ENCODE measurements at regions not wholly inside any gene's neighbourhood (a gene's known extent, or its start where the extent isn't known, plus 50 kb on each side); places are given as distances from the start of the nearest gene placed in this dataset.
"Not testable (repeated sequence)": the region's sequence is repeated elsewhere in the genome, so short reads cannot be mapped to it uniquely, and the experiment has no call there.

GRCh38 chr11:109961261-109961660 lies 131.9 kb upstream of the ZC3H12C start:
- Mint-ChIP-seq H3K4me1 (ENCODE audit: low read depth) (peaks cover 6% of the 10 kb centered on the region), H3K27me3 (no peaks in the 10 kb centered on the region), H3K36me3 (ENCODE audit: low read depth) (no peaks in the 10 kb centered on the region), H3K9me3 (no peaks in the 10 kb centered on the region), H3K27ac (no peak overlapping the region), H3K4me3 (no peak overlapping the region)
- DNase-seq (no peak), ATAC-seq (ENCODE audit: poor library complexity) (no peak)
- Histone ChIP-seq H3K36me3 (ENCODE audit: insufficient read depth, low read length) (no peaks in the 10 kb centered on the region), H3K4me3 (ENCODE audit: low read length) (no peak overlapping the region), H3K27ac (ENCODE audit: low read depth in 1 of 2, low read length in 2 of 2) (no peak overlapping the region), H3K4me1 (ENCODE audit: insufficient read depth, low read length) (no peaks in the 10 kb centered on the region), H3K27me3 (ENCODE audit: control insufficient read depth in 1 of 2, insufficient read depth in 2 of 2, low read length in 2 of 2) (no peaks in the 10 kb centered on the region), H3K9me3 (ENCODE audit: control insufficient read depth in 1 of 2, insufficient read depth in 1 of 2, low read length in 2 of 2) (no peaks in the 10 kb centered on the region)
- TF ChIP-seq CTCF (IDR thresholded peaks at IDR 0.05) = no peak
- ChIA-PET CTCF (no interaction called here), POLR2A (no interaction called here)
- intact Hi-C loops (cut with DNase I, micrococcal nuclease) = no loop called here

GRCh38 chr11:109963101-109963500 lies 130.1 kb upstream of the ZC3H12C start:
- POLR2A ChIA-PET = no interaction called here
- Mint-ChIP-seq H3K27ac (no peak overlapping the region), H3K27me3 (no peaks in the 10 kb centered on the region), H3K4me1 (ENCODE audit: low read depth) (no peaks in the 10 kb centered on the region), H3K4me3 (no peak overlapping the region), H3K36me3 (ENCODE audit: low read depth) (no peaks in the 10 kb centered on the region), H3K9me3 (no peaks in the 10 kb centered on the region)
- Histone ChIP-seq H3K27me3 (ENCODE audit: control insufficient read depth in 1 of 2, insufficient read depth in 2 of 2, low read length in 2 of 2) (no peaks in the 10 kb centered on the region), H3K27ac (ENCODE audit: low read depth in 1 of 2, low read length in 2 of 2) (no peak overlapping the region), H3K4me1 (ENCODE audit: insufficient read depth, low read length) (no peaks in the 10 kb centered on the region), H3K9me3 (ENCODE audit: control insufficient read depth in 1 of 2, insufficient read depth in 1 of 2, low read length in 2 of 2) (no peaks in the 10 kb centered on the region), H3K36me3 (ENCODE audit: insufficient read depth, low read length) (no peaks in the 10 kb centered on the region), H3K4me3 (ENCODE audit: low read length) (no peak overlapping the region)
- DNase-seq = no peak
- ATAC-seq (ENCODE audit: poor library complexity) = no peak
- no peak for TF ChIP-seq CTCF (IDR thresholded peaks at IDR 0.05)
- intact Hi-C loops (cut with DNase I, micrococcal nuclease) = no loop called here
- CTCF ChIA-PET = no interaction called here

- Histone ChIP-seq H3K27ac (ENCODE audit: low read depth in 1 of 2, low read length in 2 of 2) (no peak overlapping the region), H3K27me3 (ENCODE audit: control insufficient read depth in 1 of 2, insufficient read depth in 2 of 2, low read length in 2 of 2) (no peaks in the 10 kb centered on the region), H3K4me1 (ENCODE audit: insufficient read depth, low read length) (no peaks in the 10 kb centered on the region), H3K9me3 (ENCODE audit: control insufficient read depth in 1 of 2, insufficient read depth in 1 of 2, low read length in 2 of 2) (no peaks in the 10 kb centered on the region), H3K4me3 (ENCODE audit: low read length) (no peak overlapping the region), H3K36me3 (ENCODE audit: insufficient read depth, low read length) (no peaks in the 10 kb centered on the region)
- H3K27me3 Mint-ChIP-seq = no peaks in the 10 kb centered on the region
- no peak overlapping the region for H3K27ac Mint-ChIP-seq
- ATAC-seq (ENCODE audit: poor library complexity) = no peak
- POLR2A ChIA-PET = no interaction called here
- no peak for TF ChIP-seq CTCF (IDR thresholded peaks at IDR 0.05)
- CTCF ChIA-PET = no interaction called here
- DNase-seq = no peak
- no peaks in the 10 kb centered on the region for H3K4me1 Mint-ChIP-seq (ENCODE audit: low read depth)
- no peaks in the 10 kb centered on the region for H3K9me3 Mint-ChIP-seq
- H3K36me3 Mint-ChIP-seq (ENCODE audit: low read depth) = no peaks in the 10 kb centered on the region
- intact Hi-C loops (cut with DNase I, micrococcal nuclease) = no loop called here
- H3K4me3 Mint-ChIP-seq = no peak overlapping the region
Observed at GRCh38 chr11:109964487-109964886, 128.7 kb upstream of the ZC3H12C start.

- intact Hi-C loops (cut with DNase I, micrococcal nuclease); H3K4me3 Mint-ChIP-seq; H3K4me1 Mint-ChIP-seq (ENCODE audit: low read depth); H3K4me1 ChIP-seq (ENCODE audit: insufficient read depth, low read length); H3K9me3 ChIP-seq (ENCODE audit: control insufficient read depth in 1 of 2, insufficient read depth in 1 of 2, low read length in 2 of 2); H3K27ac ChIP-seq (ENCODE audit: low read depth in 1 of 2, low read length in 2 of 2); CTCF ChIA-PET; H3K36me3 Mint-ChIP-seq (ENCODE audit: low read depth); POLR2A ChIA-PET; H3K36me3 ChIP-seq (ENCODE audit: insufficient read depth, low read length); H3K27ac Mint-ChIP-seq; ATAC-seq (ENCODE audit: poor library complexity); DNase-seq; H3K4me3 ChIP-seq (ENCODE audit: low read length); H3K9me3 Mint-ChIP-seq; H3K27me3 Mint-ChIP-seq; H3K27me3 ChIP-seq (ENCODE audit: control insufficient read depth in 1 of 2, insufficient read depth in 2 of 2, low read length in 2 of 2): not testable (repeated sequence)
Observed at GRCh38 chr11:109965445-109965844, 127.7 kb upstream of the ZC3H12C start.

- H3K9me3 ChIP-seq (ENCODE audit: control insufficient read depth in 1 of 2, insufficient read depth in 1 of 2, low read length in 2 of 2); POLR2A ChIA-PET; intact Hi-C loops (cut with DNase I, micrococcal nuclease); H3K4me3 Mint-ChIP-seq; H3K4me1 Mint-ChIP-seq (ENCODE audit: low read depth); H3K36me3 ChIP-seq (ENCODE audit: insufficient read depth, low read length); H3K27me3 Mint-ChIP-seq; H3K27me3 ChIP-seq (ENCODE audit: control insufficient read depth in 1 of 2, insufficient read depth in 2 of 2, low read length in 2 of 2); H3K9me3 Mint-ChIP-seq; H3K27ac ChIP-seq (ENCODE audit: low read depth in 1 of 2, low read length in 2 of 2); H3K36me3 Mint-ChIP-seq (ENCODE audit: low read depth); DNase-seq; H3K27ac Mint-ChIP-seq; H3K4me1 ChIP-seq (ENCODE audit: insufficient read depth, low read length); ATAC-seq (ENCODE audit: poor library complexity); CTCF ChIA-PET; H3K4me3 ChIP-seq (ENCODE audit: low read length): not testable (repeated sequence)
Observed at GRCh38 chr11:109965926-109966325, 127.3 kb upstream of the ZC3H12C start.

GRCh38 chr11:109967136-109967535 lies 126.1 kb upstream of the ZC3H12C start:
- CTCF ChIA-PET, H3K27me3 Mint-ChIP-seq, POLR2A ChIA-PET: not testable (repeated sequence)

More at GRCh38 chr11:109967136-109967535, 126.1 kb upstream of the ZC3H12C start:
- H3K27me3 ChIP-seq (ENCODE audit: control insufficient read depth in 1 of 2, insufficient read depth in 2 of 2, low read length in 2 of 2); H3K4me3 ChIP-seq (ENCODE audit: low read length); H3K4me1 ChIP-seq (ENCODE audit: insufficient read depth, low read length); H3K4me3 Mint-ChIP-seq; H3K9me3 Mint-ChIP-seq; H3K9me3 ChIP-seq (ENCODE audit: control insufficient read depth in 1 of 2, insufficient read depth in 1 of 2, low read length in 2 of 2); ATAC-seq (ENCODE audit: poor library complexity); H3K36me3 Mint-ChIP-seq (ENCODE audit: low read depth); DNase-seq; intact Hi-C loops (cut with DNase I, micrococcal nuclease); H3K36me3 ChIP-seq (ENCODE audit: insufficient read depth, low read length); H3K27ac Mint-ChIP-seq; H3K27ac ChIP-seq (ENCODE audit: low read depth in 1 of 2, low read length in 2 of 2): not testable (repeated sequence)
- H3K4me1 Mint-ChIP-seq (ENCODE audit: low read depth) = peaks cover 12% of the 10 kb centered on the region
